SK-N-SH (cell line): ENCODE measurements at regions not wholly inside any gene's neighbourhood (a gene's known extent, or its start where the extent isn't known, plus 50 kb on each side); places are given as distances from the start of the nearest gene placed in this dataset.

Experiments used
- CTCF ChIA-PET: fragments of 300-600, 350-600 bp; formaldehyde crosslinking; extraction: SDS; loops from one replicate; lab custom pipeline; 2021; lab: Yijun Ruan, JAX
- POLR2A ChIA-PET: fragments of 350-600 bp; sonication (Branson Sonifier 250); formaldehyde crosslinking; extraction: SDS; loops from one replicate; lab custom pipeline; 2020; ENCODE audit warnings: antibody characterized with exemption, inconsistent platforms; lab: Yijun Ruan, JAX
- DNase-seq: peaks from one replicate; pipeline ENCODE4 v3.0.0; 2012
- H2AFZ ChIP-seq: fragments of 200-600 bp; sonication (generic); 2 replicates; pipeline ENCODE4 v1.8.1; 2016; ENCODE audit warnings: antibody characterized with exemption, mild to moderate bottlenecking, low read depth
- H3F3A ChIP-seq: fragments of 200-600 bp; sonication (generic); replicated peaks from 2 replicates; pipeline ENCODE3; 2016; ENCODE audit warnings: antibody characterized with exemption, mild to moderate bottlenecking; ENCODE audit not compliant: insufficient read depth
- H3K27ac ChIP-seq, 2 experiments: fragments of 200-500 bp in 1 of 2; fragments of 200-600 bp in 1 of 2; sonication (Bioruptor generic) in 1 of 2; sonication (generic), shearing (Covaris generic) in 1 of 2; 2 replicates each; pipeline versions ENCODE4 v1.5.1 to v1.6.1; 2014 to 2016; ENCODE audit warnings: low read depth in 2 of 2, inconsistent platforms in 1 of 2, low read length in 1 of 2, mild to moderate bottlenecking in 1 of 2, mixed read lengths in 1 of 2
- H3K27me3 ChIP-seq: fragments of 200-600 bp; sonication (generic), shearing (Covaris generic); 2 replicates; pipeline ENCODE4 v1.6.1; 2016; ENCODE audit warnings: mixed run types; ENCODE audit not compliant: insufficient read depth
- H3K36me3 ChIP-seq, 2 experiments: fragments of 200-500 bp in 1 of 2; fragments of 200-600 bp in 1 of 2; sonication (Bioruptor generic) in 1 of 2; sonication (generic) in 1 of 2; replicated peaks in 1 of 2; 2 replicates each; pipeline versions ENCODE3 to v1.5.1; 2014 to 2016; ENCODE audit warnings: low read length in 1 of 2, mild to moderate bottlenecking in 1 of 2; ENCODE audit not compliant: insufficient read depth in 2 of 2, control insufficient read depth in 1 of 2
- H3K4me1 ChIP-seq, 2 experiments: fragments of 200-500 bp in 1 of 2; fragments of 200-600 bp in 1 of 2; sonication (Bioruptor generic) in 1 of 2; sonication (generic), shearing (Covaris generic) in 1 of 2; 2 replicates each; pipeline versions ENCODE4 v1.5.1 to v1.6.1; 2014 to 2016; ENCODE audit warnings: low read depth in 1 of 2, low read length in 1 of 2, mixed run types in 1 of 2; ENCODE audit not compliant: insufficient read depth in 2 of 2, control insufficient read depth in 1 of 2
- H3K4me2 ChIP-seq: fragments of 200-600 bp; sonication (generic), shearing (Covaris generic); 2 replicates; pipeline ENCODE4 v1.6.1; 2017; ENCODE audit warnings: mixed run types
- H3K4me3 ChIP-seq, 2 experiments: fragments of 200-500 bp in 1 of 2; fragments of 200-600 bp in 1 of 2; sonication (Bioruptor generic) in 1 of 2; sonication (generic), shearing (Covaris generic) in 1 of 2; 2 replicates each; pipeline versions ENCODE4 v1.5.1 to v1.8.1; 2014 to 2016; ENCODE audit warnings: low read depth in 2 of 2, inconsistent platforms in 1 of 2, low read length in 1 of 2, mild to moderate bottlenecking in 1 of 2, mixed read lengths in 1 of 2, moderate library complexity in 1 of 2
- H3K79me2 ChIP-seq: fragments of 200-600 bp; sonication (generic); 2 replicates; pipeline ENCODE4 v1.8.1; 2017; ENCODE audit warnings: mild to moderate bottlenecking; ENCODE audit not compliant: insufficient read depth
- H3K9ac ChIP-seq: fragments of 200-600 bp; sonication (generic); 2 replicates; pipeline ENCODE4 v1.6.1; 2017; ENCODE audit warnings: mixed run types
- H3K9me2 ChIP-seq: fragments of 200-600 bp; sonication (generic); 2 replicates; pipeline ENCODE4 v1.6.1; 2017; ENCODE audit warnings: mixed run types
- H3K9me3 ChIP-seq: fragments of 200-600 bp; sonication (generic); 2 replicates; pipeline ENCODE4 v1.6.1; 2017; ENCODE audit warnings: mixed run types, mild to moderate bottlenecking, moderate library complexity
- H4K20me1 ChIP-seq: fragments of 200-600 bp; sonication (generic); 2 replicates; pipeline ENCODE4 v1.6.1; 2017; ENCODE audit warnings: mild to moderate bottlenecking, mixed run types; ENCODE audit not compliant: insufficient read depth
- EP300 ChIP-seq, 2 experiments: IDR thresholded peaks; 2 replicates each; pipeline versions ENCODE4 v1.4.0 to v1.6.1; 2012; ENCODE audit warnings: borderline replicate concordance in 1 of 2, low read depth in 1 of 2, low read length in 1 of 2
- EZH2phosphoT487 ChIP-seq: fragments of 200-600 bp; sonication (generic); IDR thresholded peaks from 2 replicates; pipeline ENCODE4 v1.6.1; 2017; ENCODE audit warnings: low read depth, mixed run types, mild to moderate bottlenecking, antibody characterized with exemption, moderate library complexity, borderline replicate concordance
- FOXM1 ChIP-seq: IDR thresholded peaks from 2 replicates; pipeline ENCODE4 v1.4.0; 2012; ENCODE audit warnings: low read depth, mild to moderate bottlenecking
- JUND ChIP-seq: IDR thresholded peaks from 2 replicates; pipeline ENCODE4 v1.4.0; 2012
- MXI1 ChIP-seq: IDR thresholded peaks from 2 replicates; pipeline ENCODE4 v1.6.1; 2012; ENCODE audit warnings: mild to moderate bottlenecking, low read depth, low read length, improper control_type of control experiment
- NFIC ChIP-seq: IDR thresholded peaks from 2 replicates; pipeline ENCODE4 v1.4.0; 2012; ENCODE audit warnings: borderline replicate concordance
- PBX3 ChIP-seq: IDR thresholded peaks from 2 replicates; pipeline ENCODE4; 2012
- RFX5 ChIP-seq: IDR thresholded peaks from 2 replicates; pipeline ENCODE4 v1.6.1; 2012; ENCODE audit warnings: mild to moderate bottlenecking, improper control_type of control experiment, low read length
- TEAD4 ChIP-seq: IDR thresholded peaks from 2 replicates; pipeline ENCODE4 v1.4.0; 2012; ENCODE audit warnings: mild to moderate bottlenecking, borderline replicate concordance; ENCODE audit not compliant: insufficient read depth
- WGBS: methylation state at CpG from one replicate; pipeline ENCODE4 v1.1.6; 2017; ENCODE audit warnings: low lambda C conversion rate; 5-methylcytosine and 5-hydroxymethylcytosine counted together
- TF ChIP-seq, protein P1 (sequence below): IDR thresholded peaks from 2 replicates; pipeline ENCODE4 v1.6.1; 2012; ENCODE audit warnings: mild to moderate bottlenecking, low read depth, low read length, moderate library complexity

DNA sequence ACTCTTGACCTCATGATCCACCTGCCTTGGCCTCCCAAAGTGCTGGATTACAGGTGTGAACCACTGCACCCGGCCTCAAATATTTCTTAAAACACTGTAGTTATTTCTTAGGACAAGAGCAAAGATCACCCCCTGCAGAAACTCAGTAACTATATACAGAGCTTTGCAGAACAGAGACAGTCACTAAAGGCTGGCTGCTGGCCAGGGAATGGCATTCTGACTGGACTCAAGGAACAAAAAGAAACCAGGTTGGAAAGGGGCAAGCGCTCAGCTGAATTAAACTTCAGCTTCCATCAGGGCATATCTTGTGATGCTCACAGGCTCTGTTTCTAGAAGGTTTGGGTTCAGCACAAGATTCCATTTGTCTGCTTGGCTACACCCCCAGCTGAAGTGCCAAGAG, 95.8 kb downstream of the ADAMTS15 start:
- POLR2A ChIA-PET = no interaction called here
- Histone ChIP-seq H3K27me3 (no peaks in the 10 kb centered on the region), H3K4me1 (no peaks in the 10 kb centered on the region), H3K9me3 (no peaks in the 10 kb centered on the region), H4K20me1 (no peaks in the 10 kb centered on the region), H3K36me3 (no peaks in the 10 kb centered on the region), H3K4me3 (no peak overlapping the region), H2AFZ (no peak overlapping the region), H3F3A (no peaks in the 10 kb centered on the region), H3K4me2 (no peak overlapping the region), H3K79me2 (no peaks in the 10 kb centered on the region), H3K9ac (no peak overlapping the region), H3K9me2 (no peaks in the 10 kb centered on the region), H3K27ac (no peak overlapping the region)
- TF ChIP-seq EP300 (IDR thresholded peaks at IDR 0.05; ENCODE audit: borderline replicate concordance in 1 of 2, low read depth in 1 of 2, low read length in 1 of 2) = no peak
- TF ChIP-seq NFIC = no peak
- CTCF ChIA-PET = interaction anchor here (1.6 kb wide), 1 partner anchor 318 kb away, joined by 3 read pairs; no protein-coding TSS in a partner anchor
- DNase-seq = no peak
- 81% methylated on average over 2 of the region's 2 CpGs for WGBS

GRCh38 chr11:130545449-130546072, 97.1 kb downstream of the ADAMTS15 start:
- H3F3A ChIP-seq = no peaks in the 10 kb centered on the region
- no peak for DNase-seq
- 66% methylated on average over 4 of the region's 4 CpGs for WGBS
- no peaks in the 10 kb centered on the region for H3K79me2 ChIP-seq
- ChIA-PET CTCF (interaction anchor here (1.1 to 1.8 kb wide), 2 partner anchors 11 to 111 kb away, joined by 4 to 5 read pairs; no protein-coding TSS in a partner anchor), POLR2A (interaction anchor here (0.6 kb wide), 2 partner anchors 32 to 133 kb away, joined by 3 read pairs; no protein-coding TSS in a partner anchor)
- TF ChIP-seq, protein P1, sequence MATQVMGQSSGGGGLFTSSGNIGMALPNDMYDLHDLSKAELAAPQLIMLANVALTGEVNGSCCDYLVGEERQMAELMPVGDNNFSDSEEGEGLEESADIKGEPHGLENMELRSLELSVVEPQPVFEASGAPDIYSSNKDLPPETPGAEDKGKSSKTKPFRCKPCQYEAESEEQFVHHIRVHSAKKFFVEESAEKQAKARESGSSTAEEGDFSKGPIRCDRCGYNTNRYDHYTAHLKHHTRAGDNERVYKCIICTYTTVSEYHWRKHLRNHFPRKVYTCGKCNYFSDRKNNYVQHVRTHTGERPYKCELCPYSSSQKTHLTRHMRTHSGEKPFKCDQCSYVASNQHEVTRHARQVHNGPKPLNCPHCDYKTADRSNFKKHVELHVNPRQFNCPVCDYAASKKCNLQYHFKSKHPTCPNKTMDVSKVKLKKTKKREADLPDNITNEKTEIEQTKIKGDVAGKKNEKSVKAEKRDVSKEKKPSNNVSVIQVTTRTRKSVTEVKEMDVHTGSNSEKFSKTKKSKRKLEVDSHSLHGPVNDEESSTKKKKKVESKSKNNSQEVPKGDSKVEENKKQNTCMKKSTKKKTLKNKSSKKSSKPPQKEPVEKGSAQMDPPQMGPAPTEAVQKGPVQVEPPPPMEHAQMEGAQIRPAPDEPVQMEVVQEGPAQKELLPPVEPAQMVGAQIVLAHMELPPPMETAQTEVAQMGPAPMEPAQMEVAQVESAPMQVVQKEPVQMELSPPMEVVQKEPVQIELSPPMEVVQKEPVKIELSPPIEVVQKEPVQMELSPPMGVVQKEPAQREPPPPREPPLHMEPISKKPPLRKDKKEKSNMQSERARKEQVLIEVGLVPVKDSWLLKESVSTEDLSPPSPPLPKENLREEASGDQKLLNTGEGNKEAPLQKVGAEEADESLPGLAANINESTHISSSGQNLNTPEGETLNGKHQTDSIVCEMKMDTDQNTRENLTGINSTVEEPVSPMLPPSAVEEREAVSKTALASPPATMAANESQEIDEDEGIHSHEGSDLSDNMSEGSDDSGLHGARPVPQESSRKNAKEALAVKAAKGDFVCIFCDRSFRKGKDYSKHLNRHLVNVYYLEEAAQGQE = no peak
- no peak for TF ChIP-seq EZH2phosphoT487
- no peak for TF ChIP-seq TEAD4
- TF ChIP-seq FOXM1 = no peak
- no peak for TF ChIP-seq RFX5
- TF ChIP-seq JUND = no peak
- no peak for TF ChIP-seq PBX3
- TF ChIP-seq MXI1 = no peak
- H3K9ac ChIP-seq = no peak overlapping the region
- no peaks in the 10 kb centered on the region for H3K4me1 ChIP-seq
- H3K9me3 ChIP-seq = no peaks in the 10 kb centered on the region
- H3K36me3 ChIP-seq = no peaks in the 10 kb centered on the region
- no peaks in the 10 kb centered on the region for H3K27me3 ChIP-seq
- no peak overlapping the region for H3K4me2 ChIP-seq
- H4K20me1 ChIP-seq = no peaks in the 10 kb centered on the region
- H3K4me3 ChIP-seq = no peak overlapping the region
- no peak overlapping the region for H3K27ac ChIP-seq
- no peaks in the 10 kb centered on the region for H3K9me2 ChIP-seq
- no peak overlapping the region for H2AFZ ChIP-seq
